Osteoblast (primary cell): ENCODE measurements at regions not wholly inside any gene's neighbourhood (a gene's known extent, or its start where the extent isn't known, plus 50 kb on each side); places are given as distances from the start of the nearest gene placed in this dataset.
A peak's percentile ranks its signal among the peaks of the same experiment; 100 is the strongest.

Experiments used
- DNase-seq: peaks from one replicate; pipeline ENCODE4 v3.0.0; 2011; ENCODE audit warnings: low spot score, mixed read lengths; ENCODE audit not compliant: insufficient read length; ENCODE audit errors: missing footprints
- H2AFZ ChIP-seq: 2 replicates; pipeline ENCODE4 v1.6.0; 2011; ENCODE audit warnings: mild to moderate bottlenecking, low read length
- H3K27ac ChIP-seq: 2 replicates; pipeline ENCODE4 v1.5.1; 2011; ENCODE audit warnings: mild to moderate bottlenecking, low read depth, low read length, moderate library complexity
- H3K27me3 ChIP-seq: 2 replicates; pipeline ENCODE4 v1.6.0; 2012; ENCODE audit warnings: mild to moderate bottlenecking, control low read depth, inconsistent platforms, low read length, moderate library complexity; ENCODE audit not compliant: insufficient read depth
- H3K36me3 ChIP-seq: 2 replicates; pipeline ENCODE4 v1.5.1; 2011; ENCODE audit warnings: mild to moderate bottlenecking, low read length, control low read depth, moderate library complexity; ENCODE audit not compliant: insufficient read depth
- H3K4me1 ChIP-seq: 2 replicates; pipeline ENCODE4 v1.5.1; 2011; ENCODE audit warnings: mild to moderate bottlenecking, low read length, control low read depth, moderate library complexity; ENCODE audit not compliant: insufficient read depth
- H3K4me2 ChIP-seq: 2 replicates; pipeline ENCODE4 v1.6.0; 2011; ENCODE audit warnings: mild to moderate bottlenecking, low read length; ENCODE audit not compliant: insufficient read depth
- H3K4me3 ChIP-seq: fragments of 200-600 bp; sonication (generic); 3 replicates; pipeline ENCODE4 v1.5.1; 2012; ENCODE audit warnings: mild to moderate bottlenecking, low read length, inconsistent platforms; ENCODE audit not compliant: insufficient read depth
- H3K79me2 ChIP-seq: 2 replicates; pipeline ENCODE4 v1.6.0; 2012; ENCODE audit warnings: mild to moderate bottlenecking, low read length, control low read depth, inconsistent platforms; ENCODE audit not compliant: insufficient read depth
- H3K9me3 ChIP-seq: 2 replicates; pipeline ENCODE4 v1.5.1; 2011; ENCODE audit warnings: low read depth, low read length, control low read depth
- H4K20me1 ChIP-seq: 2 replicates; pipeline ENCODE4 v1.6.0; 2012; ENCODE audit warnings: mild to moderate bottlenecking, low read length, control low read depth; ENCODE audit not compliant: insufficient read depth
- TF ChIP-seq, protein P1 (sequence below): IDR thresholded peaks from 2 replicates; pipeline ENCODE4 v1.5.1; 2011; ENCODE audit warnings: mild to moderate bottlenecking, low read depth, low read length, moderate library complexity; ENCODE audit errors: extremely low read depth

DNA sequence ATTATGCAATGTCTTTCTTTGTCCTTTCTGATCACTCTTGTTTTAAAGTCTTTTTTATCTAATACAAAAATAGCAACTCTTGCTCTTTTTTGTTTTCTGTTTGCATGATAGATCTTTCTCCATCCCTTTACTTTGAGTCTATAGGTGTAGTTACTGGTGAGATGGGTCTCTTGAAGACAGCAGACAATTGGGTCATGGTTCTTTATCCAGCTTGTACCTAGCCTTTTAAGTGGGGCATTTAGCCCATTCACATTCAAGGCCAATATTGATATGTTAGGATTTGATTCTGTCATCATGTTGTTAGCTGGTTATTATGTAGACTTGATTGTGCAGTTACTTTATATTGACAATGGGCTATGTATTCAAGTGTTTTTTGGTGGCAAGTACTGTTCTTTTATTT is 245.9 kb upstream of the TARS1 start:
- Histone ChIP-seq H3K4me1 (peaks cover 10% of the 10 kb centered on the region), H3K36me3 (no peaks in the 10 kb centered on the region), H3K4me2 (no peak overlapping the region), H2AFZ (no peak overlapping the region), H3K4me3 (no peak overlapping the region), H3K79me2 (no peaks in the 10 kb centered on the region), H3K27ac (no peak overlapping the region), H4K20me1 (no peaks in the 10 kb centered on the region), H3K27me3 (no peaks in the 10 kb centered on the region), H3K9me3 (no peaks in the 10 kb centered on the region)
- no peak for DNase-seq
- TF ChIP-seq, protein P1, sequence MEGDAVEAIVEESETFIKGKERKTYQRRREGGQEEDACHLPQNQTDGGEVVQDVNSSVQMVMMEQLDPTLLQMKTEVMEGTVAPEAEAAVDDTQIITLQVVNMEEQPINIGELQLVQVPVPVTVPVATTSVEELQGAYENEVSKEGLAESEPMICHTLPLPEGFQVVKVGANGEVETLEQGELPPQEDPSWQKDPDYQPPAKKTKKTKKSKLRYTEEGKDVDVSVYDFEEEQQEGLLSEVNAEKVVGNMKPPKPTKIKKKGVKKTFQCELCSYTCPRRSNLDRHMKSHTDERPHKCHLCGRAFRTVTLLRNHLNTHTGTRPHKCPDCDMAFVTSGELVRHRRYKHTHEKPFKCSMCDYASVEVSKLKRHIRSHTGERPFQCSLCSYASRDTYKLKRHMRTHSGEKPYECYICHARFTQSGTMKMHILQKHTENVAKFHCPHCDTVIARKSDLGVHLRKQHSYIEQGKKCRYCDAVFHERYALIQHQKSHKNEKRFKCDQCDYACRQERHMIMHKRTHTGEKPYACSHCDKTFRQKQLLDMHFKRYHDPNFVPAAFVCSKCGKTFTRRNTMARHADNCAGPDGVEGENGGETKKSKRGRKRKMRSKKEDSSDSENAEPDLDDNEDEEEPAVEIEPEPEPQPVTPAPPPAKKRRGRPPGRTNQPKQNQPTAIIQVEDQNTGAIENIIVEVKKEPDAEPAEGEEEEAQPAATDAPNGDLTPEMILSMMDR: no peak

DNA sequence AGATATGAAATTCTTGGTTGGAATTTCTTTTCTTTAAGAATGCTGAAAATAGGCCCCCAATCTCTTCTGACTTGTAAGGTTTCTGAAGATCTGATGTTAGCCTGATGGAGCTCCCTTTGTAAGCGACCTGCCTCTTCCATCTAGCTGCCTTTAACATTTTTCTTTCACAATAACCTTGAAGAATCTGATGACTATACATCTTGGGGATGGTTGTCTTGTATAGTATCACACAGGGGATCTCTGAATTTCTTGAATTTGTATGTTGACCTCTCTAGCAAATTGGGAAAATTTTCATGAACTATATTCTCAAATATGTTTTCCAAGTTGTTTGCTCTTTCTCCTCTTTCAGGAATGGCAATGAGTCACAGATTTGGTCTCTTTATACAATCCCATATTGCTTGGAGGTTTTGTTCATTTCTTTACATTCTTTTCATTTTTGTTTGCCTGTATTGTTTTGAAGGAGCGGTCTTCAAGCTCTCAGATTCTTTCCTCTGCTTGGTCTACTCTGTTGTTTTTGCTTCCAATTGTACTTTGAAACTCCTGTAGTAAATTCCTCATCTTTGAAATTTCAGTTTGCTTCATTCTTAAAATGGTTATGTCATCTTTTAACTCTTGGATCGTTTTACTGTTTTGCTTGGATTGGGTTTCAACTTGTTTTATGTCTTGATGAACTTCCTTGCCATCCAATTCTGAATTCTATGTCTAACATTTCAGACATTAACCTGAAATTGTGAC is 245.2 kb upstream of the TARS1 start:
- Histone ChIP-seq H3K27ac (peak overlapping the region; percentile 41), H3K4me2 (peak overlapping the region; percentile 43), H3K9me3 (no peaks in the 10 kb centered on the region), H4K20me1 (no peaks in the 10 kb centered on the region), H2AFZ (no peak overlapping the region), H3K79me2 (no peaks in the 10 kb centered on the region), H3K36me3 (no peaks in the 10 kb centered on the region), H3K4me3 (peak overlapping the region; percentile 2), H3K4me1 (peaks cover 10% of the 10 kb centered on the region), H3K27me3 (no peaks in the 10 kb centered on the region)
- DNase-seq: no peak
- TF ChIP-seq, protein P1: no peak

DNA sequence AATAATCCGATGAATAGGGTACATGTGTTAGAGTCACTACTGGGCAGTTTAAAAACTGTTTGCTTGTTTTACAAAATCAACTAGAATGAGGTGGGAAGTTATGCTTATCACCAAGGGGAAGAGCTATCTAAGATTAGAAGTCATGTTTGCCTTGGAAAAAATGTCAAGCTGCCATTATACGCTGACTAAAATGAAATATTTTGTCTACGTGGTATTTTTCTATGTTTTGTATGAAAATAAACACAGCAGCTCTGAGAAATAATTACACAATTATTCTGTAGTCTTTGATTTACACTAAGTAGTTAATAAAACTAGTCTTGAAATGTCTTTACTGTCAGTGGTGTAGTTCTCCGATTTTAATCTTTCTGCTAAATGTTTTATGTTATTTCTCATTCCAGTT is 241.9 kb upstream of the TARS1 start:
- H3K4me3 ChIP-seq: no peak overlapping the region
- H3K9me3 ChIP-seq: no peaks in the 10 kb centered on the region
- H4K20me1 ChIP-seq: no peaks in the 10 kb centered on the region
- H3K27ac ChIP-seq: no peak overlapping the region
- no peak for DNase-seq
- H3K79me2 ChIP-seq: no peaks in the 10 kb centered on the region
- H3K27me3 ChIP-seq: no peaks in the 10 kb centered on the region
- no peaks in the 10 kb centered on the region for H3K36me3 ChIP-seq
- peaks cover 10% of the 10 kb centered on the region for H3K4me1 ChIP-seq
- no peak overlapping the region for H2AFZ ChIP-seq
- H3K4me2 ChIP-seq: no peak overlapping the region
- TF ChIP-seq, protein P1: no peak

DNA sequence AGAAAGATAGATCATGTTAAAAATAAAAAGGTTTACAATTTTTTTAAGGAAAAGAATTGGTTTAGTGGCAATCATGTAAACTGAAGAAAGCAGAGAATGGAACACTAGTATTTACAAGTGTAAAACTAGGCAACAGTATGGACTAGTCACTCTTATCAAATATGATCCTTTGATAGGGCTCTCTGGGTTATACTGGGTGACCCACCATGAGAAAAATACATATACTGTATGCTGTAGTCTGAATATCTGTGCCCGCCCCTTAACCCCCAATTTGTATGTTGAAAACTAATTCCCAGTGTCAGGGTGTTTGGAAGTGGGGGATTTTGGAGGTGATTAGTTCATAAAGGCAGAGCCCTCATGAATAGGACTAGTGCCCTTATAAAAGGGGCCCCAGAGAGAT is 236.8 kb upstream of the TARS1 start:
- TF ChIP-seq, protein P1: no peak
- Histone ChIP-seq H3K4me1 (peaks cover 6% of the 10 kb centered on the region), H4K20me1 (no peaks in the 10 kb centered on the region), H3K79me2 (no peaks in the 10 kb centered on the region), H3K4me3 (no peak overlapping the region), H3K4me2 (no peak overlapping the region), H3K27me3 (no peaks in the 10 kb centered on the region), H3K9me3 (no peaks in the 10 kb centered on the region), H3K36me3 (no peaks in the 10 kb centered on the region), H3K27ac (no peak overlapping the region), H2AFZ (no peak overlapping the region)
- DNase-seq: no peak
